Liver (tissue), 3 donors: ENCODE measurements at regions not wholly inside any gene's neighbourhood (a gene's known extent, or its start where the extent isn't known, plus 50 kb on each side); places are given as distances from the start of the nearest gene placed in this dataset.

Experiments used
- ATF3 ChIP-seq: IDR thresholded peaks from 2 replicates; pipeline ENCODE4 v1.6.1; 2016; ENCODE audit warnings: antibody characterized with exemption
- CTCF ChIP-seq: fragments of 150-350 bp; IDR thresholded peaks from 2 replicates; pipeline ENCODE4 v1.5.1; 2017; ENCODE audit warnings: improper control_type of control experiment, low read depth, low read length; ENCODE audit not compliant: missing input control
- RAD21 ChIP-seq, 2 donors: IDR thresholded peaks; 2 replicates each; pipeline ENCODE4 v1.6.1; 2016; ENCODE audit warnings: antibody characterized with exemption in 2 of 2, mild to moderate bottlenecking in 2 of 2
- TAF1 ChIP-seq: conservative IDR thresholded peaks from 2 replicates; pipeline ENCODE4 v1.6.1; 2016; ENCODE audit warnings: antibody characterized with exemption, mild to moderate bottlenecking
- donor health status: healthy.
- donor health status: healthy.

- no peak for TF ChIP-seq CTCF
- no peak for TF ChIP-seq TAF1
- no peak for TF ChIP-seq ATF3
- TF ChIP-seq RAD21 (IDR thresholded peaks at IDR 0.05): no peak
Measured at GRCh38 chr5:24999732-25000131, 355.0 kb upstream of the CDH10 start.
